ENCODE measurements at regions not wholly inside any gene's neighbourhood (a gene's known extent, or its start where the extent isn't known, plus 50 kb on each side); places are given as distances from the start of the nearest gene placed in this dataset.

- DNase-seq (ENCODE audit: low read depth) = no peak
- no peak overlapping the region for H3K4me3 ChIP-seq (ENCODE audit: low read depth, low read length)
- TF ChIP-seq, protein P1, sequence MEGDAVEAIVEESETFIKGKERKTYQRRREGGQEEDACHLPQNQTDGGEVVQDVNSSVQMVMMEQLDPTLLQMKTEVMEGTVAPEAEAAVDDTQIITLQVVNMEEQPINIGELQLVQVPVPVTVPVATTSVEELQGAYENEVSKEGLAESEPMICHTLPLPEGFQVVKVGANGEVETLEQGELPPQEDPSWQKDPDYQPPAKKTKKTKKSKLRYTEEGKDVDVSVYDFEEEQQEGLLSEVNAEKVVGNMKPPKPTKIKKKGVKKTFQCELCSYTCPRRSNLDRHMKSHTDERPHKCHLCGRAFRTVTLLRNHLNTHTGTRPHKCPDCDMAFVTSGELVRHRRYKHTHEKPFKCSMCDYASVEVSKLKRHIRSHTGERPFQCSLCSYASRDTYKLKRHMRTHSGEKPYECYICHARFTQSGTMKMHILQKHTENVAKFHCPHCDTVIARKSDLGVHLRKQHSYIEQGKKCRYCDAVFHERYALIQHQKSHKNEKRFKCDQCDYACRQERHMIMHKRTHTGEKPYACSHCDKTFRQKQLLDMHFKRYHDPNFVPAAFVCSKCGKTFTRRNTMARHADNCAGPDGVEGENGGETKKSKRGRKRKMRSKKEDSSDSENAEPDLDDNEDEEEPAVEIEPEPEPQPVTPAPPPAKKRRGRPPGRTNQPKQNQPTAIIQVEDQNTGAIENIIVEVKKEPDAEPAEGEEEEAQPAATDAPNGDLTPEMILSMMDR (conservative IDR thresholded peaks at IDR 0.05; ENCODE audit: low read depth, low read length) = no peak
Measured at GRCh38 chr7:136230210-136230609, 253.1 kb upstream of the MTPN start.

- TF ChIP-seq, protein P1 (conservative IDR thresholded peaks at IDR 0.05; ENCODE audit: low read depth, low read length) = no peak
- no peak for DNase-seq (ENCODE audit: low read depth)
- H3K4me3 ChIP-seq (ENCODE audit: low read depth, low read length) = no peak overlapping the region
Measured at GRCh38 chr7:136229790-136230189, 252.6 kb upstream of the MTPN start.

DNA sequence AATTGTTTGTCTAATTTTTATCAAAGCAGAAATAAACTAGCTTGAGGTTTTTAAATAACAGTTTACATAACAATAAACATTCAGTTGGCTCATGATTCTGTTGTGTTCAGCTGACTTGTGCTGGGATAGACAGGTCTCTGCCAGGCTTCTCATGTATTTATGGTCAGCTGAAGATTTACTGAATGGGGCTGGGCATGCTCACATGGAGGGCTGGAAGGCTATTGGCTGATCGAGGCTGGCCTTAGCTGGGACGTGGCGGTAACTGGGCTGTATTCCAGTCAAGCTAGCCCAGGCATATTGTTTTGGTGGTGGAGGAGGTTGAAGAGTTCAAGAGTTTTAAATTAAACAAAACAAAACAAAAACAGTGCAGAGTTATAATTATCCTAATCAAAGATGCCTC lies 251.0 kb upstream of the MTPN start:
- TF ChIP-seq, protein P1 (conservative IDR thresholded peaks at IDR 0.05; ENCODE audit: low read depth, low read length) = no peak
- H3K4me3 ChIP-seq (ENCODE audit: low read depth, low read length) = no peak overlapping the region
- no peak for DNase-seq (ENCODE audit: low read depth)

DNA sequence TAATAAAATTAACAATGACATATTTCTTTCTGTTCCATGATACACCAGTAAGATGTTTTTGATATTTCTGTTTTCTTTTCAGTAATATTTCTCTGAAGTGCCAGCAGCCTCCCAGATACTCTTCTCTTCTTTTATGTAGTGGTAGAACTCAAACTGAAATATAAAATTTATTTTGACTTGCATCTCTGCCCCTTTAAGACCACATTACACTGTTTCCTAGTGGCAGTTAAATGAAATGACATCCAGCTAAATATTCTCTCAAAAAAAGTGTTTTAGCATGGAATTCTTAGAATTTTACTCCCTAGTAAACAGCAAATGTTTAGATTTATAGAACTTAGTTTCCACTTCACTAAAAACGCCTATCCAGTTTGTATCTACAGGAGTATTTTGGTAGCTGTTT lies 237.2 kb upstream of the MTPN start:
- TF ChIP-seq, protein P1 (conservative IDR thresholded peaks at IDR 0.05; ENCODE audit: low read depth, low read length) = peak; percentile 29
- H3K4me3 ChIP-seq (ENCODE audit: low read depth, low read length) = no peak overlapping the region
- no peak for DNase-seq (ENCODE audit: low read depth)

DNA sequence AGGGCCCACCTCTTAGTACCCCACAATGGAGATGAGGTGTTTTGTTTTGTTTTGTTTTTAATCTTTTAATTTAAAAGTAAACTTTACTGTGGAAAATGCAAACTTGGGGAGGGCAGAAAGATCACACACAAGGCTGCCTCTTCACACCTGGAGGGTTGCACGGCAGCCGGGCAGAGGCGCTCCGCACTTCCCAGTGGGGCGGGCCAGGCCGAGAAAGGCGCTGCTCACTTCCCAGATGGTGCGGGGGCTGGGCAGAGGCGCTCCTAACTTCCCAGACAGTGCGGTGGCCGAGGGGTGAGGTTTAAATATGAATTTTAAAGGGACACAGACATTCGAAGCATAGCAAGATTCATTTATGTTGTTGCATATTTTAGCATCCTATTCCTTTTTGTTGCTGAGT lies 235.9 kb upstream of the MTPN start:
- H3K4me3 ChIP-seq (ENCODE audit: low read depth, low read length) = no peak overlapping the region
- DNase-seq (ENCODE audit: low read depth) = no peak
- TF ChIP-seq, protein P1 (conservative IDR thresholded peaks at IDR 0.05; ENCODE audit: low read depth, low read length) = no peak

DNA sequence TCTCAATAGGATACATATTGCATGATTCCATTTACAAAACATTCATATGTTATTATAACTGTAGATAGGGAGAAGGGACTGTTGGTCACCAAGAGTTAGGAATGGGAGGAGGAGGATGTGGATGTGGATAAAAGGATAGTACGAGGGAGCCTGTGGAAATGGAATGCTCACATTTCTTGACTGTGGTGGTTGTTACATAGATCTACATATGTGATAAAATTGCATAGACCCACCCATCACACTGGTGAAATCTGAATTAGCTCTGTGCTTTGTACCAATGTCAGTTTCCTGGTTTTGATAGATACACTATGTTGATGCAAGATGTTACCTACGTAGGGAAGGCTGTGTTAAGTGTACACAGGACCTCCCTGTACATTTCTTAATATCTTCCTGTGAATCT lies 233.5 kb upstream of the MTPN start:
- DNase-seq (ENCODE audit: low read depth) = no peak
- TF ChIP-seq, protein P1 (conservative IDR thresholded peaks at IDR 0.05; ENCODE audit: low read depth, low read length) = no peak
- H3K4me3 ChIP-seq (ENCODE audit: low read depth, low read length) = no peak overlapping the region

DNA sequence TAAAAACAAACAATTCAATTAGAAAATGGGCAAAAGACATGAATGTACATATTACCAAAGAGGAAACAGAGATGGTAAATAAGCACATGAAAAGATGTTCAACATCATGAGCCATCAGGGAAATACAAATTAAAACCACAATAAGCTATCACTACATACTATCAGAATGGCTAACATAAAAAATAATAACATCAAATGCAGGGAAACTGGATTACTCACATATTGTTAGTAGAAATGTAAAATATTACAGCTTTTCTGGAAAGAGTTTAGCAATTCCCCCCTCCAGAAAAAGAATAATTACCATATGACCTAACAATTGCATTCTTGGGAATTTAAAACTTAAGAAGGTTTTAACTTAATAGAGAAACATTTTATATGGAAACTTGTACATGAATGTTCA lies 232.9 kb upstream of the MTPN start:
- DNase-seq (ENCODE audit: low read depth) = no peak
- TF ChIP-seq, protein P1 (conservative IDR thresholded peaks at IDR 0.05; ENCODE audit: low read depth, low read length) = no peak

More for the DNA sequence above, 232.9 kb upstream of the MTPN start:
- H3K4me3 ChIP-seq (ENCODE audit: low read depth, low read length) = no peak overlapping the region
